ENCODE measurements at regions not wholly inside any gene's neighbourhood (a gene's known extent, or its start where the extent isn't known, plus 50 kb on each side); places are given as distances from the start of the nearest gene placed in this dataset.

DNA sequence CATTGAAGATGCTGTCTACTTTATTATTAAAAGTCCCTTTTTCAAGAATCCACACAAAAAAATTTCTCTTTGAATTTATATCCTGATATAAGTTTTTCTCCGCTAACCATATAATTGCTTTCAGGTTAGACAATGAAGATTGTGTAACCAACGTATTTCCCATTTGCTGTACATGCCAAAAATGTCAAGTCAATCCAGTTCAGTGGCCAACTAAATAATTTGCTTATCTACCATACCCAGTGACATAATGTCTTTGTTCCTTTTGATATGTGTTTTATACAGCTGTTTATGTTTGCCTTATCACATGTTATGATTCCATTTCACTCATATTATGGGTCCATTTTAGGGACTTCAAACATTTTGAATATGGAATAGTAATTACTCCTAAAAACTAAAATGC lies 349.9 kb downstream of the EFNA5 start:
- TF ChIP-seq CTBP1 (IDR thresholded peaks at IDR 0.05; ENCODE audit: borderline replicate concordance) (no peak), FOXM1 (IDR thresholded peaks at IDR 0.05; ENCODE audit: borderline replicate concordance) (no peak), FOXK2 (IDR thresholded peaks at IDR 0.05) (no peak), SUZ12 (IDR thresholded peaks at IDR 0.05) (no peak), TARDBP (IDR thresholded peaks at IDR 0.05) (no peak), NFRKB (IDR thresholded peaks at IDR 0.05) (no peak), ZNF384 (IDR thresholded peaks at IDR 0.05) (no peak), LEF1 (IDR thresholded peaks at IDR 0.05; ENCODE audit: borderline replicate concordance) (no peak)
- DNase-seq (ENCODE audit: extremely low spot score), result no peak
- ChIA-PET CTCF (no interaction called here), POLR2A (no interaction called here)

DNA sequence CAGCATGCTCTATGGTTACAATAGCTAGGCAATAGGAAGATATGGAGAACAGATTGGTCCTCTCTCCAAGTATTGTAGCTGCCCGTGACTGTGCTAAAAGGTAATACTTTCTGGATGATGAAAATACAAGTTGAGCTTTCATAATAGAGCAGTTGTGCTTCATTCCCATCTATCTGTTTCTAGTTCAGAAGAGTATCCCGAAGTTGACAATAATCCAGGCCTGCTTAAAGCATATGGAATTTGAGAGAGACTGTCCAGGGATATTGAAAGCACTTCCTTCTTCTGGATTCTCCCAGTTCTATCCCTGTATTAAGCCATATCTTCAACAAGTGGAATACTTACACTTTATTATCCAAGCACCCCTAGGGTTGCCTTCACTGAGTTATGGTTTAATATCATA lies 350.4 kb downstream of the EFNA5 start:
- no peak for DNase-seq (ENCODE audit: extremely low spot score)
- POLR2A ChIA-PET, result no interaction called here
- TF ChIP-seq ELF4 (IDR thresholded peaks at IDR 0.05), result no peak
- CTCF ChIA-PET, result no interaction called here

DNA sequence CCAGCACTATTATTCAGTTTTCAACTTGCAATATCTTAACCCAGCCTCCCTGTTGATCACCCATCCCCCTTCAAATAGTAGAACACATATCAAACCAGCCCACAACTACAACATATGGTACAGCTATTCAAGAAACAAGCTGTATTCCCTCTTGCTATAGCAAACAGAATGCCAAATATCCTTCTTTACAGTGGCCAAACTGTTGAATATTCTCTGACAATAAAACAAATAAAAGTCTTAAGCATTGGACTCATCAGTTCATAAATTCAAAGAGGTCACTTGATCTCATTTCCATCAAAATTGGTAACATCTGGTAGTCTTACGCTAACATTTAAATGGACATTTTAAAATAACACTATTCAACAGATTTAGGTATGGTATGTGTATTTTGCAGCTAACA lies 350.8 kb downstream of the EFNA5 start:
- TF ChIP-seq L3MBTL2 (conservative IDR thresholded peaks at IDR 0.05) (no peak), NFRKB (IDR thresholded peaks at IDR 0.05) (no peak), ELF4 (IDR thresholded peaks at IDR 0.05) (no peak), CTBP1 (IDR thresholded peaks at IDR 0.05; ENCODE audit: borderline replicate concordance) (no peak), SP1 (IDR thresholded peaks at IDR 0.05) (no peak), SUZ12 (IDR thresholded peaks at IDR 0.05) (no peak), FOXM1 (IDR thresholded peaks at IDR 0.05; ENCODE audit: borderline replicate concordance) (no peak), FOXK2 (IDR thresholded peaks at IDR 0.05) (no peak)
- POLR2A ChIA-PET, result no interaction called here
- DNase-seq (ENCODE audit: extremely low spot score), result no peak
- CTCF ChIA-PET, result no interaction called here

DNA sequence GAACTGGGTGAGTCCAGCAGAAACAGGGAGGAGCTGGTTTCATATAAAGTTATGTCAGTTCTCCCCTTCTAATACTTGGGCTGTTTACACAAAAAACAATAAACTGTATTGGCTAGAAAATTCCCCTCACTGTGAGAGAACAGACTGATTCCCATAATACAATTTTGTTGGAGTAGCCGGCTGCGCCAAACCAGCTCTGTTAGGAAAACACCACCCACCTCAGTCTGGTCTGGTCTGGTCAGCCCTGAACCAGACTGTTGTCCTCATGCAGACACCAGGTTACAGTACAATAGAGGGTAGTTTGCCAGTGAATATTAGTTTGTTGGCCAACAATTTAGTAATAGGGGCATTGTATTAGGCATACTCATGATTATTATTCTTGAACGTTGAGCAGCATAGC lies 356.4 kb downstream of the EFNA5 start:
- no peak for DNase-seq (ENCODE audit: extremely low spot score)
- CTCF ChIA-PET, result no interaction called here
- POLR2A ChIA-PET, result no interaction called here
- TF ChIP-seq FOXK2 (IDR thresholded peaks at IDR 0.05) (no peak), SP1 (IDR thresholded peaks at IDR 0.05) (no peak), NFRKB (IDR thresholded peaks at IDR 0.05) (no peak), LEF1 (IDR thresholded peaks at IDR 0.05; ENCODE audit: borderline replicate concordance) (no peak), TARDBP (IDR thresholded peaks at IDR 0.05) (no peak), CTBP1 (IDR thresholded peaks at IDR 0.05; ENCODE audit: borderline replicate concordance) (no peak), ARNT (IDR thresholded peaks at IDR 0.05) (no peak), HDGF (IDR thresholded peaks at IDR 0.05; ENCODE audit: borderline replicate concordance) (no peak), FOXA1 (IDR thresholded peaks at IDR 0.05) (no peak), SUZ12 (IDR thresholded peaks at IDR 0.05) (no peak), BHLHE40 (IDR thresholded peaks at IDR 0.05; ENCODE audit: borderline replicate concordance) (no peak), FOXM1 (IDR thresholded peaks at IDR 0.05; ENCODE audit: borderline replicate concordance) (no peak), ELF4 (IDR thresholded peaks at IDR 0.05) (no peak), L3MBTL2 (conservative IDR thresholded peaks at IDR 0.05) (no peak), ZNF384 (IDR thresholded peaks at IDR 0.05) (no peak)
- TF ChIP-seq, protein P1, sequence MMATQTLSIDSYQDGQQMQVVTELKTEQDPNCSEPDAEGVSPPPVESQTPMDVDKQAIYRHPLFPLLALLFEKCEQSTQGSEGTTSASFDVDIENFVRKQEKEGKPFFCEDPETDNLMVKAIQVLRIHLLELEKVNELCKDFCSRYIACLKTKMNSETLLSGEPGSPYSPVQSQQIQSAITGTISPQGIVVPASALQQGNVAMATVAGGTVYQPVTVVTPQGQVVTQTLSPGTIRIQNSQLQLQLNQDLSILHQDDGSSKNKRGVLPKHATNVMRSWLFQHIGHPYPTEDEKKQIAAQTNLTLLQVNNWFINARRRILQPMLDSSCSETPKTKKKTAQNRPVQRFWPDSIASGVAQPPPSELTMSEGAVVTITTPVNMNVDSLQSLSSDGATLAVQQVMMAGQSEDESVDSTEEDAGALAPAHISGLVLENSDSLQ (IDR thresholded peaks at IDR 0.05), result no peak

DNA sequence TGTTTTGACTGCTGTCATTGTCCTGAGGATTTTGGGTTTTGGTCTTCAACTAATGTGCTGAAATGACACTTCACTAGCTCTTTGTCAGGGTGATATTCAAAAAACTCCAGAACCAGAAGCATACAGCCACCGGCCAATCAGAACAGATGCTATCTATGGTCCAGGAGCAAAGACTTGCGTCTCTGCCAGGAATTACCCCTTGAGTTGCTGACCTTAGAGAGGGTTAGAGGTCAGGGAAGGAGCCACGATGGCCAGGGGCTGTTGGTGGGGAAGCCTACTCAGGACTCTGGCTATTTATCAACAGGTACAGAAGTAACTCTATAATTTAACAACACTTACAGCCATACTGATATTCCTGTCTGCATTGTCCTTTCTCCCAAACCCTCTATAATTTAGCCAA lies 356.8 kb downstream of the EFNA5 start:
- POLR2A ChIA-PET, result no interaction called here
- CTCF ChIA-PET, result no interaction called here
- no peak for DNase-seq (ENCODE audit: extremely low spot score)
- TF ChIP-seq L3MBTL2 (conservative IDR thresholded peaks at IDR 0.05), result no peak
- TF ChIP-seq TARDBP (IDR thresholded peaks at IDR 0.05), result no peak
- no peak for TF ChIP-seq SUZ12 (IDR thresholded peaks at IDR 0.05)

DNA sequence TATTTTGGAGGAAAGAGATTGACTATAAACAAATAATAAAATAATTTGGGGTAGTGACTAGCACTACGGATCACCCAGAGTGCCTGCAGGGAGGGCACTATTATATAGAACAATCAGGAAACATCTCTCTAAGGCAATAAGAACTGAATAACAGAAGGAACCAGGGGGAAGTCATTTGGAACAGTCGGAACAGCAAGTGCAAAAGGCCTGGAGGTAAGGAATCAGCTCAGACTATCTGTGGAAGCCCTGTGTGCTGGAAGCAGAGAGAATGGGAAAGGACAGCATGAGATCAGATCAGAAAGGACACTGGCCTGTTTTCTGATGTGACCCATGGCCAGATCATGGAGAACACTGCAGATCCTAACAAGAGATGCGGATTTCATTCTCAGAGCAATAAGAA lies 357.6 kb downstream of the EFNA5 start:
- ChIA-PET POLR2A (no interaction called here), CTCF (no interaction called here)
- no peak for DNase-seq (ENCODE audit: extremely low spot score)
- TF ChIP-seq HDGF (IDR thresholded peaks at IDR 0.05; ENCODE audit: borderline replicate concordance) (no peak), SP1 (IDR thresholded peaks at IDR 0.05) (no peak), L3MBTL2 (conservative IDR thresholded peaks at IDR 0.05) (no peak), FOXM1 (IDR thresholded peaks at IDR 0.05; ENCODE audit: borderline replicate concordance) (no peak), TARDBP (IDR thresholded peaks at IDR 0.05) (no peak), NFRKB (IDR thresholded peaks at IDR 0.05) (no peak), LEF1 (IDR thresholded peaks at IDR 0.05; ENCODE audit: borderline replicate concordance) (no peak), ARNT (IDR thresholded peaks at IDR 0.05) (no peak), SUZ12 (IDR thresholded peaks at IDR 0.05) (no peak), BHLHE40 (IDR thresholded peaks at IDR 0.05; ENCODE audit: borderline replicate concordance) (no peak), FOXK2 (IDR thresholded peaks at IDR 0.05) (no peak)
- TF ChIP-seq, protein P1 (IDR thresholded peaks at IDR 0.05), result no peak

DNA sequence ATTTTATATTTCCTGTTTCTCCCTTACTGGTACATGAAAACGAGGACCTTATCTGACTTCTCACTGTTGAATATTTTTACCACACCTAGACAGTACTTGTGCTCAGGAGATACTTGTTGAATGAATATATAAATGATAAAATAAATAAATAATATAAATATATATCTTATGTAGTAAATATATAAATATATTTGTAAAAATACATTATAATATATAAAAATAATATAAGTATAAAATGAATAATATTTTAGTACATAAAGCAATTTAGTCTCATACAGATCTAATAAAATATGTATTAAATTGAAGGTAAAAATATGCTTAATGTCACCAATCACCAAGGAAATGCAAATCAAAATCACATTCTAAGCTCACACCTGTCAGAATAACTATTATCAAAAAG lies 360.6 kb downstream of the EFNA5 start:
- CTCF ChIA-PET, result no interaction called here
- TF ChIP-seq SUZ12 (IDR thresholded peaks at IDR 0.05), result no peak
- TF ChIP-seq, protein P1 (IDR thresholded peaks at IDR 0.05), result no peak
- TF ChIP-seq ARNT (IDR thresholded peaks at IDR 0.05), result no peak
- no peak for TF ChIP-seq CTBP1 (IDR thresholded peaks at IDR 0.05; ENCODE audit: borderline replicate concordance)
- no peak for DNase-seq (ENCODE audit: extremely low spot score)
- POLR2A ChIA-PET, result no interaction called here

Measured in HEK293T (cell line).